ENCODE measurements at regions not wholly inside any gene's neighbourhood (a gene's known extent, or its start where the extent isn't known, plus 50 kb on each side); places are given as distances from the start of the nearest gene placed in this dataset.

GRCh38 chr2:81598453-81598852 lies 1293.9 kb upstream of the LRRTM1 start:
- H3K9me2 ChIP-seq (replicated peaks; ENCODE audit: low read depth, low read length): no peaks in the 10 kb centered on the region
- no peaks in the 10 kb centered on the region for H3K4me1 ChIP-seq (ENCODE audit: insufficient read depth, low read length, poor library complexity, severe bottlenecking)
- H3K9me3 ChIP-seq (ENCODE audit: insufficient read depth, low read depth, low read length): no peaks in the 10 kb centered on the region
- TF ChIP-seq EZH2phosphoT487 (IDR thresholded peaks at IDR 0.05; ENCODE audit: borderline replicate concordance) (no peak), CTCF (conservative IDR thresholded peaks at IDR 0.05; ENCODE audit: low read length) (no peak)
- no peaks in the 10 kb centered on the region for H3K36me3 ChIP-seq (ENCODE audit: insufficient read depth, low read length)
- H3K4me2 ChIP-seq (ENCODE audit: low read depth, low read length, poor library complexity, severe bottlenecking): no peak overlapping the region
- no peak overlapping the region for H3K4me3 ChIP-seq (ENCODE audit: low read length, poor library complexity, severe bottlenecking)
- no peaks in the 10 kb centered on the region for H3F3A ChIP-seq (ENCODE audit: low read depth)
- H4K20me1 ChIP-seq (ENCODE audit: insufficient read depth, low read length, poor library complexity, severe bottlenecking): no peaks in the 10 kb centered on the region
- H3K79me2 ChIP-seq (ENCODE audit: insufficient read depth, low read length): no peaks in the 10 kb centered on the region
- H3K9ac ChIP-seq (ENCODE audit: low read depth, low read length, poor library complexity, severe bottlenecking): no peak overlapping the region
- no peak overlapping the region for H2AFZ ChIP-seq (ENCODE audit: low read length)
- no peaks in the 10 kb centered on the region for H3K27me3 ChIP-seq (ENCODE audit: insufficient read depth, low read length, poor library complexity, severe bottlenecking)

- Histone ChIP-seq H3F3A (ENCODE audit: low read depth) (no peaks in the 10 kb centered on the region), H3K9me3 (ENCODE audit: insufficient read depth, low read depth, low read length) (no peaks in the 10 kb centered on the region), H3K4me1 (ENCODE audit: insufficient read depth, low read length, poor library complexity, severe bottlenecking) (no peaks in the 10 kb centered on the region), H3K79me2 (ENCODE audit: insufficient read depth, low read length) (no peaks in the 10 kb centered on the region), H3K9ac (ENCODE audit: low read depth, low read length, poor library complexity, severe bottlenecking) (no peak overlapping the region), H3K36me3 (ENCODE audit: insufficient read depth, low read length) (no peaks in the 10 kb centered on the region), H3K4me2 (ENCODE audit: low read depth, low read length, poor library complexity, severe bottlenecking) (no peak overlapping the region), H3K9me2 (replicated peaks; ENCODE audit: low read depth, low read length) (no peaks in the 10 kb centered on the region), H3K27me3 (ENCODE audit: insufficient read depth, low read length, poor library complexity, severe bottlenecking) (no peaks in the 10 kb centered on the region), H4K20me1 (ENCODE audit: insufficient read depth, low read length, poor library complexity, severe bottlenecking) (no peaks in the 10 kb centered on the region), H3K4me3 (ENCODE audit: low read length, poor library complexity, severe bottlenecking) (no peak overlapping the region), H2AFZ (ENCODE audit: low read length) (no peak overlapping the region)
- TF ChIP-seq EZH2phosphoT487 (IDR thresholded peaks at IDR 0.05; ENCODE audit: borderline replicate concordance) (no peak), CTCF (conservative IDR thresholded peaks at IDR 0.05; ENCODE audit: low read length) (no peak)
Measured at GRCh38 chr2:81589406-81589805, 1284.9 kb upstream of the LRRTM1 start.

GRCh38 chr2:81583311-81584108 lies 1279.0 kb upstream of the LRRTM1 start:
- Histone ChIP-seq H3K36me3 (ENCODE audit: insufficient read depth, low read length) (no peaks in the 10 kb centered on the region), H3K9ac (ENCODE audit: low read depth, low read length, poor library complexity, severe bottlenecking) (no peak overlapping the region), H3K4me2 (ENCODE audit: low read depth, low read length, poor library complexity, severe bottlenecking) (no peak overlapping the region), H3K79me2 (ENCODE audit: insufficient read depth, low read length) (no peaks in the 10 kb centered on the region), H4K20me1 (ENCODE audit: insufficient read depth, low read length, poor library complexity, severe bottlenecking) (no peaks in the 10 kb centered on the region), H3K4me1 (ENCODE audit: insufficient read depth, low read length, poor library complexity, severe bottlenecking) (no peaks in the 10 kb centered on the region), H3F3A (ENCODE audit: low read depth) (no peaks in the 10 kb centered on the region), H3K9me3 (ENCODE audit: insufficient read depth, low read depth, low read length) (no peaks in the 10 kb centered on the region; the same call in 1 of the 2 replicates), H3K4me3 (ENCODE audit: low read length, poor library complexity, severe bottlenecking) (no peak overlapping the region), H3K27me3 (ENCODE audit: insufficient read depth, low read length, poor library complexity, severe bottlenecking) (no peaks in the 10 kb centered on the region), H2AFZ (ENCODE audit: low read length) (no peak overlapping the region), H3K9me2 (replicated peaks; ENCODE audit: low read depth, low read length) (no peaks in the 10 kb centered on the region)
- TF ChIP-seq CTCF (conservative IDR thresholded peaks at IDR 0.05; ENCODE audit: low read length) (no peak), EZH2phosphoT487 (IDR thresholded peaks at IDR 0.05; ENCODE audit: borderline replicate concordance) (no peak)

Measured in Loucy (cell line).